ENCODE measurements at regions not wholly inside any gene's neighbourhood (a gene's known extent, or its start where the extent isn't known, plus 50 kb on each side); places are given as distances from the start of the nearest gene placed in this dataset.

- no peak overlapping the region for H3K4me3 ChIP-seq (ENCODE audit: low read length)
- intact Hi-C loops (cut with micrococcal nuclease), result no loop called here
- no peaks in the 10 kb centered on the region for H3K36me3 Mint-ChIP-seq
- ATAC-seq, result no peak
- TF ChIP-seq CTCF (IDR thresholded peaks at IDR 0.05), result no peak
- H3K9me3 Mint-ChIP-seq, result peaks cover 7 to 17% of the 10 kb centered on the region in 2 donors
- no peaks in the 10 kb centered on the region for H3K27me3 Mint-ChIP-seq (ENCODE audit: low read depth in 2 of 2)
- H3K9me3 ChIP-seq (ENCODE audit: control insufficient read depth, insufficient read depth, low read length), result no peaks in the 10 kb centered on the region
- no peak overlapping the region for H3K27ac ChIP-seq (ENCODE audit: low read length)
- H3K4me1 Mint-ChIP-seq, result no peaks in the 10 kb centered on the region
- no peaks in the 10 kb centered on the region for H3K4me1 ChIP-seq (ENCODE audit: control insufficient read depth, insufficient read depth, low read length)
- H3K27ac Mint-ChIP-seq, result no peak overlapping the region
- no peak for DNase-seq
- H3K4me3 Mint-ChIP-seq, result no peak overlapping the region
- no peaks in the 10 kb centered on the region for H3K36me3 ChIP-seq (ENCODE audit: control insufficient read depth, insufficient read depth, low read length)
- H3K27me3 ChIP-seq (ENCODE audit: control insufficient read depth, insufficient read depth, low read length), result no peaks in the 10 kb centered on the region
- 100% methylated on average over 1 of the region's 3 CpGs for WGBS (ENCODE audit: insufficient coverage)
Measured at GRCh38 chr18:64589000-64589399, 440.1 kb upstream of the LINC00305 start.

- Histone ChIP-seq H3K9me3 (ENCODE audit: control insufficient read depth, insufficient read depth, low read length) (peaks cover 2% of the 10 kb centered on the region), H3K4me1 (ENCODE audit: control insufficient read depth, insufficient read depth, low read length) (no peaks in the 10 kb centered on the region), H3K27me3 (ENCODE audit: control insufficient read depth, insufficient read depth, low read length) (no peaks in the 10 kb centered on the region), H3K4me3 (ENCODE audit: low read length) (no peak overlapping the region), H3K27ac (ENCODE audit: low read length) (no peak overlapping the region), H3K36me3 (ENCODE audit: control insufficient read depth, insufficient read depth, low read length) (no peaks in the 10 kb centered on the region)
- intact Hi-C loops (cut with micrococcal nuclease), result no loop called here
- no peaks in the 10 kb centered on the region for H3K4me1 Mint-ChIP-seq
- H3K4me3 Mint-ChIP-seq, result no peak overlapping the region
- H3K9me3 Mint-ChIP-seq, result peaks cover 9 to 22% of the 10 kb centered on the region in 2 donors
- DNase-seq, result no peak
- WGBS (ENCODE audit: insufficient coverage), result no CpG with 5 or more reads among the region's 2 CpGs
- no peaks in the 10 kb centered on the region for H3K27me3 Mint-ChIP-seq (ENCODE audit: low read depth in 2 of 2)
- no peak overlapping the region for H3K27ac Mint-ChIP-seq
- TF ChIP-seq CTCF (IDR thresholded peaks at IDR 0.05), result no peak
- no peak for ATAC-seq
- no peaks in the 10 kb centered on the region for H3K36me3 Mint-ChIP-seq
Measured at GRCh38 chr18:64566456-64566855, 417.6 kb upstream of the LINC00305 start.

GRCh38 chr18:64562651-64563050, 413.8 kb upstream of the LINC00305 start:
- intact Hi-C loops (cut with micrococcal nuclease), result no loop called here
- ATAC-seq (no peak), DNase-seq (no peak)
- Mint-ChIP-seq H3K27ac (no peak overlapping the region), H3K9me3 (peaks cover 6 to 20% of the 10 kb centered on the region in 2 donors), H3K36me3 (no peaks in the 10 kb centered on the region), H3K4me1 (no peaks in the 10 kb centered on the region), H3K27me3 (ENCODE audit: low read depth in 2 of 2) (no peaks in the 10 kb centered on the region), H3K4me3 (no peak overlapping the region)
- H3K9me3 ChIP-seq (ENCODE audit: control insufficient read depth, insufficient read depth, low read length), result no peaks in the 10 kb centered on the region
- no peak for TF ChIP-seq CTCF (IDR thresholded peaks at IDR 0.05)
- no peak overlapping the region for H3K4me3 ChIP-seq (ENCODE audit: low read length)
- no peak overlapping the region for H3K27ac ChIP-seq (ENCODE audit: low read length)
- no peaks in the 10 kb centered on the region for H3K36me3 ChIP-seq (ENCODE audit: control insufficient read depth, insufficient read depth, low read length)
- H3K4me1 ChIP-seq (ENCODE audit: control insufficient read depth, insufficient read depth, low read length), result no peaks in the 10 kb centered on the region
- no peaks in the 10 kb centered on the region for H3K27me3 ChIP-seq (ENCODE audit: control insufficient read depth, insufficient read depth, low read length)

DNA sequence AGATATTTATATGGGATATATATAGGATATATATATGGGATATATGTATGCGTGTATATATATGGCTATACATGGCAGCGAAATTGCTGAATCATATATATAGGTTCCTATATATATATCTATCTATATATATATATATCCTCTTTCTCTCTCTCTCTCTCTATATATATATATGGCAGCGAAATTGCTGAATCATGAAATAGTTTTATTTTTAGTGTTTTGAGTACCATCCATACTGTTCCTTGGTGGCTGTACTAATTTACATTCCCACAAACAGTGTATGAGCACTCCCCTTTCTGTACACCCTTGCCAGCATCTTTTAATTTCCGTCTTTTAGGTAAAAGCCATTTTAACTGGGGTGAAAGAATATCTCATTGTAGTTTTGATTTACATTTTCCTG, 397.6 kb upstream of the LINC00305 start:
- no peak for TF ChIP-seq CTCF (IDR thresholded peaks at IDR 0.05)
- no peaks in the 10 kb centered on the region for H3K36me3 ChIP-seq (ENCODE audit: control insufficient read depth, insufficient read depth, low read length)
- WGBS (ENCODE audit: insufficient coverage), result no CpG with 5 or more reads among the region's 4 CpGs
- H3K4me1 ChIP-seq (ENCODE audit: control insufficient read depth, insufficient read depth, low read length), result no peaks in the 10 kb centered on the region
- Mint-ChIP-seq H3K27me3 (ENCODE audit: low read depth in 2 of 2) (no peaks in the 10 kb centered on the region), H3K36me3 (no peaks in the 10 kb centered on the region), H3K27ac (no peak overlapping the region), H3K9me3 (peaks cover 9 to 17% of the 10 kb centered on the region in 2 donors), H3K4me3 (no peak overlapping the region), H3K4me1 (no peaks in the 10 kb centered on the region)
- H3K9me3 ChIP-seq (ENCODE audit: control insufficient read depth, insufficient read depth, low read length), result no peaks in the 10 kb centered on the region
- no peak for ATAC-seq
- H3K4me3 ChIP-seq (ENCODE audit: low read length), result no peak overlapping the region
- intact Hi-C loops (cut with micrococcal nuclease), result no loop called here
- H3K27me3 ChIP-seq (ENCODE audit: control insufficient read depth, insufficient read depth, low read length), result no peaks in the 10 kb centered on the region
- no peak for DNase-seq
- H3K27ac ChIP-seq (ENCODE audit: low read length), result no peak overlapping the region

Measured in natural killer cell (primary cell).